K562 (cell line): ENCODE measurements at regions not wholly inside any gene's neighbourhood (a gene's known extent, or its start where the extent isn't known, plus 50 kb on each side); places are given as distances from the start of the nearest gene placed in this dataset.

Experiments
- ATAC-seq: fragments of 200-7000 bp; cut with Tn5 transposase; 3 replicates; pipeline ENCODE4 v1.9.1; 2020; ENCODE audit warnings: moderate library complexity
- BruUV-seq: library from RNA; stranded (reverse); fragments of 400-500 nt; replicated peaks from 2 replicates; lab custom pipeline; 2021; lab: Mats Ljungman, UMichigan
- CTCF ChIA-PET: fragments of 300-600 bp; formaldehyde crosslinking; extraction: SDS; loops from one replicate; lab custom pipeline; 2021; ENCODE audit warnings: low intra/inter-chr PET ratio; lab: Yijun Ruan, JAX
- POLR2A ChIA-PET: fragments of 300-600, 350-650 bp; sonication (Branson Sonifier 250); formaldehyde crosslinking; extraction: SDS; loops from one replicate; lab custom pipeline; 2021; ENCODE audit warnings: antibody characterized with exemption, inconsistent platforms; lab: Yijun Ruan, JAX
- DNase-seq, 4 experiments: peaks; one replicate each; pipeline versions ENCODE4 v3.0.0 to v3.0.0-alpha.2; 2011 to 2018; ENCODE audit warnings: low spot score in 3 of 4, mixed read lengths in 3 of 4; ENCODE audit errors: extremely low read depth in 1 of 4
- FAIRE-seq: peaks from 2 replicates; lab custom pipeline; 2011; peaks lifted over from hg19 to GRCh38; lab: Jason Lieb, UNC
- H2AFZ ChIP-seq: 2 replicates; pipeline ENCODE4 v1.6.0; 2011; ENCODE audit warnings: low read depth, low read length, control low read depth, inconsistent platforms
- H3K27ac ChIP-seq: fragments of 200-600 bp; 3 replicates; pipeline ENCODE4 v1.8.0; 2011; ENCODE audit warnings: low read depth, mild to moderate bottlenecking, control low read depth, inconsistent platforms, low read length, moderate library complexity, mixed read lengths; ENCODE audit errors: extremely low read depth
- H3K27me3 ChIP-seq, 2 experiments: fragments of 300-600 bp in 1 of 2; 2 replicates in 1 of 2; 3 replicates in 1 of 2; pipeline versions ENCODE4 v1.6.0 to v1.8.0; 2011; ENCODE audit warnings: inconsistent platforms in 2 of 2, low read length in 2 of 2, mild to moderate bottlenecking in 1 of 2, mixed read lengths in 1 of 2, moderate library complexity in 1 of 2; ENCODE audit not compliant: control insufficient read depth in 2 of 2, insufficient read depth in 2 of 2
- H3K36me3 ChIP-seq: fragments of 300-600 bp; 3 replicates; pipeline ENCODE4 v1.8.0; 2011; ENCODE audit warnings: mild to moderate bottlenecking, low read length, inconsistent platforms; ENCODE audit not compliant: control insufficient read depth, insufficient read depth
- H3K4me1 ChIP-seq, 2 experiments: fragments of 200-600 bp in 1 of 2; replicated peaks in 1 of 2; 2 replicates in 1 of 2; 3 replicates in 1 of 2; pipeline versions ENCODE4 v1.5.1 to v1.8.0; 2011; ENCODE audit warnings: inconsistent platforms in 2 of 2, low read length in 2 of 2, mild to moderate bottlenecking in 1 of 2, mixed read lengths in 1 of 2, moderate library complexity in 1 of 2; ENCODE audit not compliant: control insufficient read depth in 2 of 2, insufficient read depth in 2 of 2
- H3K4me2 ChIP-seq: 2 replicates; pipeline ENCODE4 v1.6.1; 2011; ENCODE audit warnings: low read length, control low read depth, inconsistent platforms, mixed read lengths; ENCODE audit not compliant: insufficient read depth
- H3K4me3 ChIP-seq: fragments of 200-600 bp; sonication (generic), shearing (Covaris generic); 2 replicates; pipeline ENCODE4 v1.5.1; 2016; ENCODE audit warnings: control low read depth, inconsistent platforms
- H3K79me2 ChIP-seq: fragments of 200-600 bp; 3 replicates; pipeline ENCODE4 v1.8.0; 2011; ENCODE audit warnings: low read length, inconsistent platforms; ENCODE audit not compliant: control insufficient read depth, insufficient read depth
- H3K9ac ChIP-seq, 2 experiments: 2 replicates each; pipeline versions ENCODE4 v1.6.0 to v1.6.1; 2011; ENCODE audit warnings: low read depth in 2 of 2, low read length in 2 of 2, control low read depth in 1 of 2, inconsistent platforms in 1 of 2, mild to moderate bottlenecking in 1 of 2, mixed read lengths in 1 of 2; ENCODE audit not compliant: insufficient read depth in 1 of 2
- H3K9me1 ChIP-seq: one replicate; pipeline ENCODE4 v1.6.0; 2011; ENCODE audit warnings: inconsistent platforms, mild to moderate bottlenecking, low read length, moderate library complexity; ENCODE audit not compliant: control insufficient read depth, insufficient read depth
- H3K9me3 ChIP-seq: replicated peaks from 2 replicates; pipeline ENCODE4 v1.5.1; 2011; ENCODE audit warnings: low read depth, low read length, inconsistent platforms; ENCODE audit not compliant: control insufficient read depth, insufficient read depth
- H4K20me1 ChIP-seq: replicated peaks from 2 replicates; pipeline ENCODE4 v1.6.1; 2011; ENCODE audit warnings: low read length, inconsistent platforms, mixed read lengths; ENCODE audit not compliant: control insufficient read depth, insufficient read depth
- ARID1B ChIP-seq: fragments of 450-650 bp; IDR thresholded peaks from 2 replicates; pipeline ENCODE4 v1.6.1; 2016; ENCODE audit warnings: antibody characterized with exemption, mild to moderate bottlenecking, inconsistent platforms
- C11orf30 ChIP-seq: fragments of 450-650 bp; IDR thresholded peaks from 2 replicates; pipeline ENCODE4 v1.6.1; 2016; ENCODE audit warnings: low read depth, mild to moderate bottlenecking
- DACH1 ChIP-seq: fragments of 450-650 bp; IDR thresholded peaks from 2 replicates; pipeline ENCODE4 v1.6.1; 2018; ENCODE audit not compliant: partially characterized antibody
- ESRRA ChIP-seq: fragments of 450-650 bp; IDR thresholded peaks from 2 replicates; pipeline ENCODE4 v1.6.1; 2014; ENCODE audit warnings: low read depth, mild to moderate bottlenecking, moderate library complexity, borderline replicate concordance
- ESRRB ChIP-seq: fragments of 250-450 bp; sonication (Bioruptor Pico); IDR thresholded peaks from 2 replicates; pipeline ENCODE4 v1.5.0; 2020; ENCODE audit warnings: mild to moderate bottlenecking, moderate library complexity, borderline replicate concordance
- GABPA ChIP-seq: fragments of 200-800 bp; sonication (Bioruptor generic); conservative IDR thresholded peaks from 2 replicates; pipeline ENCODE4 v1.6.1; 2016; ENCODE audit warnings: low read depth, missing genetic modification characterization, missing compliant biosample characterization
- GTF2F1 ChIP-seq: IDR thresholded peaks from 2 replicates; pipeline ENCODE4 v1.6.1; 2011; ENCODE audit warnings: low read depth, low read length, improper control_type of control experiment
- HDAC3 ChIP-seq: fragments of 450-650 bp; IDR thresholded peaks from 2 replicates; pipeline ENCODE4 v1.6.1; 2018; ENCODE audit warnings: borderline replicate concordance, mild to moderate bottlenecking, moderate library complexity; ENCODE audit not compliant: partially characterized antibody
- HMBOX1 ChIP-seq: sonication (generic); IDR thresholded peaks from 2 replicates; pipeline ENCODE4 v1.6.1; 2016
- MAFG ChIP-seq: fragments of 450-650 bp; conservative IDR thresholded peaks from 2 replicates; pipeline ENCODE4 v1.6.1; 2016; ENCODE audit warnings: missing genetic modification characterization, missing compliant biosample characterization
- MAFK ChIP-seq: IDR thresholded peaks from 2 replicates; pipeline ENCODE4 v1.6.1; 2011; ENCODE audit warnings: low read length, improper control_type of control experiment
- NFE2 ChIP-seq: IDR thresholded peaks from 2 replicates; pipeline ENCODE4 v1.6.1; 2014; ENCODE audit warnings: antibody characterized with exemption, low read depth
- RERE ChIP-seq: sonication (generic); formaldehyde crosslinking; IDR thresholded peaks from 2 replicates; pipeline ENCODE4 v1.8.0; 2023; ENCODE audit warnings: missing genetic modification reagents, mild to moderate bottlenecking, borderline replicate concordance
- SMAD2 ChIP-seq: fragments of 150-350 bp; IDR thresholded peaks from 2 replicates; pipeline ENCODE4 v1.6.1; 2014; ENCODE audit warnings: low read depth, mild to moderate bottlenecking, low read length
- SMARCA4 ChIP-seq: fragments of 450-650 bp; IDR thresholded peaks from 2 replicates; pipeline ENCODE4 v1.6.1; 2016
- ZNF316 ChIP-seq: fragments of 450-650 bp; IDR thresholded peaks from 2 replicates; pipeline ENCODE4 v1.6.1; 2016
- WGBS: fragments of 100-300 bp; shearing (Covaris generic); methylation state at CpG from one replicate; pipeline ENCODE4 v1.1.6; 2016; ENCODE audit warnings: low coverage, mixed read lengths; ENCODE audit not compliant: insufficient coverage; ENCODE audit errors: missing lambda C conversion rate; 5-methylcytosine and 5-hydroxymethylcytosine counted together
- in situ Hi-C: fragments of 300-500 bp; cut with MboI; formaldehyde crosslinking; loops from 4 replicates; pipeline ENCODE4 v1.15.0; 2018; ENCODE audit warnings: inconsistent platforms, mixed read lengths
- intact Hi-C: fragments of 100-400 bp; cut with micrococcal nuclease; formaldehyde crosslinking; loops from 2 replicates; pipeline ENCODE4 v1.14.2; 2022

GRCh38 chr4:32022071-32022470, 1301.9 kb downstream of the PCDH7 start:
- peak; percentile 88 for FAIRE-seq
- BruUV-seq, result no TSS peak
- Histone ChIP-seq H3K4me1 (peaks cover 0 to 14% of the 10 kb centered on the region in 2 experiments; a peak in 2 of 5 replicates), H3K36me3 (peaks cover 19% of the 10 kb centered on the region), H2AFZ (peak overlapping the region; percentile 48; the same call in 1 of the 2 replicates), H3K79me2 (peaks cover 51% of the 10 kb centered on the region), H3K4me2 (peak overlapping the region; percentile 31), H3K9me3 (no peaks in the 10 kb centered on the region), H3K4me3 (no peak overlapping the region), H3K9ac (peak overlapping the region in 1 of 2 experiments; percentile 58; a peak in 2 of 4 replicates), H3K27me3 (no peaks in the 10 kb centered on the region), H4K20me1 (no peaks in the 10 kb centered on the region), H3K27ac (peak overlapping the region; percentile 77), H3K9me1 (no peaks in the 10 kb centered on the region)
- ChIA-PET CTCF (no interaction called here), POLR2A (interaction anchor here (2.5 kb wide), 1 partner anchor 11 kb away, joined by 11 read pairs; no protein-coding TSS in a partner anchor)
- WGBS, result 0% methylated on average over 1 of the region's 1 CpG
- ATAC-seq, result peak; percentile 87
- in situ Hi-C loops, result no loop called here
- intact Hi-C loops, result no loop called here
- peak; percentile 35 to 72 (median 52) for DNase-seq
- TF ChIP-seq GABPA (tag) (no peak), GTF2F1 (no peak), MAFG (peak; percentile 56), SMAD2 (no peak), SMARCA4 (peak; percentile 32; the same call in 1 of the 2 replicates), ZNF316 (peak; percentile 58; the same call in 1 of the 2 replicates), NFE2 (peak; percentile 73), C11orf30 (peak; percentile 45; the same call in 1 of the 2 replicates), ESRRB (CRISPR knock-in tag) (no peak), DACH1 (peak; percentile 4), MAFK (peak; percentile 53; the same call in 1 of the 2 replicates), HMBOX1 (peak; percentile 70), ESRRA (no peak), HDAC3 (no peak), RERE (CRISPR knock-in tag) (no peak), ARID1B (peak; percentile 57)
